GM12873 (cell line): ENCODE measurements at regions not wholly inside any gene's neighbourhood (a gene's known extent, or its start where the extent isn't known, plus 50 kb on each side); places are given as distances from the start of the nearest gene placed in this dataset.
A peak's percentile ranks its signal among the peaks of the same experiment; 100 is the strongest.

Experiments used
- CTCF ChIP-seq: IDR thresholded peaks from 2 replicates; pipeline ENCODE4 v1.5.1; 2012; ENCODE audit warnings: low read depth, mild to moderate bottlenecking, moderate library complexity, low read length, control low read depth; ENCODE audit not compliant: insufficient read depth; ENCODE audit errors: missing control alignments

- no peak for TF ChIP-seq CTCF
These were observed 121.3 kb downstream of the RPLP1 start for GRCh38 chr15:69573815-69574475.

GRCh38 chr15:69574506-69574905 lies 121.9 kb downstream of the RPLP1 start:
- no peak for TF ChIP-seq CTCF

- TF ChIP-seq CTCF = no peak
These were observed 122.8 kb downstream of the RPLP1 start for GRCh38 chr15:69575387-69575786.

- peak; percentile 85 for TF ChIP-seq CTCF
These were observed 123.5 kb downstream of the RPLP1 start for GRCh38 chr15:69576035-69576526.

- no peak for TF ChIP-seq CTCF
These were observed 124.3 kb downstream of the RPLP1 start for GRCh38 chr15:69576948-69577351.

GRCh38 chr15:69577397-69577796 lies 124.8 kb downstream of the RPLP1 start:
- no peak for TF ChIP-seq CTCF

- no peak for TF ChIP-seq CTCF
These were observed 125.6 kb downstream of the RPLP1 start for GRCh38 chr15:69578252-69578651.
